Astrocyte of the hippocampus (primary cell): ENCODE measurements at regions not wholly inside any gene's neighbourhood (a gene's known extent, or its start where the extent isn't known, plus 50 kb on each side); places are given as distances from the start of the nearest gene placed in this dataset.
A peak's percentile ranks its signal among the peaks of the same experiment; 100 is the strongest.

Experiments used
- DNase-seq: peaks from one replicate; pipeline ENCODE4 v3.0.0; 2011; ENCODE audit warnings: low read depth, low spot score

- DNase-seq = no peak
Measured at GRCh38 chr1:86229405-86229975, 72.9 kb upstream of the COL24A1 start.

DNA sequence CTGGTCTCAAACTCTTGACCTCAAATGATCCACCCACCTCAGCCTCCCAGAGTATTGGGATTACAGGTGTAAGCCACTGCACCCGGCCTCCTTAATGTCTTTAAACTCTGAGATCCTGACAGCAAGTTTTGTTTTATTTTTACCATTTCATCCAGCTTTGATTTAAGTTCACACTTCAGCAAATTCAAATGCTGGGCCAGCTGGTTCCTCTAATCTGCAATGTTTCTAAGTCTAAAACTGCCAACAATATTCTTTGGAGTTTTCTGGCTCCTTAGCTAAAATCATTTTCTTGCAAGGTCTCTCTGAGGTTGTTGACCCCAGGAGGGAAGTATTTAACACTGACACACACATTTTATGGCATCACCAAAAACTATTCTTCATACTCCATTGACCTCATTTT lies 72.0 kb upstream of the COL24A1 start:
- no peak for DNase-seq

GRCh38 chr1:86227026-86227425 lies 70.5 kb upstream of the COL24A1 start:
- peak; percentile 70 for DNase-seq

DNA sequence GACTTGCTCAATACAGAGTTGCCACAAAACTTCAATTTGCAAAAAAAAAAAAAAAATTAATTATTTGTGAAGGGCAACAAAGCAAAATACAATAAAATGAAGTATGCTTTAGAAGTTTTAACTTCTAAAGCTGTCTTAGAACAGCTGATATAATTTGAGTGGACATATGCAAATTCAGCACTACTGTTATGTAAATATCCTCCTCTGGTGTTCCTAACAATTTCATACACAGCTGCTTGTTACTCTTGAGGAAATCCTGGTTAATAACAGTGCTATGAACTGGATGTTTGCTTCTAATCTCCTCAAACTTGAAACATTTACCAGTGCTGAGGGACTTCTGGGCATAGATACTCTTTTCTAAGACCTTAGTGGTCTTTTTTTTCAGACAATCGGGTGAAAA lies 69.6 kb upstream of the COL24A1 start:
- DNase-seq = no peak

- DNase-seq = no peak
Measured at GRCh38 chr1:86224651-86225310, 68.2 kb upstream of the COL24A1 start.

- DNase-seq = no peak
Measured at GRCh38 chr1:86218859-86219258, 62.3 kb upstream of the COL24A1 start.

DNA sequence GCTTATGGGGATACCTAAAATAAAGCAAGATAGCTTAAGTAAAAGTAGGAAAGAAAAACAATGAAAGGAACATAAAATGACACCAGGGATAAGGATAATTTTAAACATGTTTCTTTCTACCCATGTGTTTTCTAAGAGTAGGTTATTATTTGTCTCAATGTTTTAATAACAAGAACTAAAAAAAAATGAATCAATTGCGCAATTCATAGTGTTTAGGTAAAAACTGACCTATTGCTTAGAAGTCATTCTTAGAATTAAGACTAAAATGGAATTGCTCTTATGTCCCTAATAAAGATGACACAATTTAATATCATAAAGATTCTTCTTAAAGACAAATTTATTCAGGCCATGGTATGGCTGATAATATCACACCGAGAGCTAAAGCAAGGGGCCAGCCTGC lies 58.0 kb upstream of the COL24A1 start:
- no peak for DNase-seq

DNA sequence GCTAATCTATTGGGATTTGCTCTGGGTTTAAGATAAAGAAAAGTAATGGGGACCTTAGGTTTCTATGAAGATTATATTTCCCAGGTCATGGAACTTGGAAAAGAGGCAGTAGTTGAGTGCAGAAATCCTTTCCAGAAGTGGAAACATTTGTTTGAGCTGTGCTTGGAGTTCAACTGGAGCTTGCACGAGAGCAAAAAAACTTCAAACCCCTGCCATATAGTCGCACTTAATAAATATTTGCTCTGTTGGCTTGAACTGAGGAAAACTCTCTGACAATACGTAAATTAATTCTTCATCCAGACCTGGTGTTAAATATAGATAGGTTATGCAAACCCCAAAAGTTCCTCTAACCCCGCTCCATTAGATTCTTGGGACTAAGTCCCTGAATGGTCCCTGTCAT lies 52.8 kb upstream of the COL24A1 start:
- DNase-seq = no peak

DNA sequence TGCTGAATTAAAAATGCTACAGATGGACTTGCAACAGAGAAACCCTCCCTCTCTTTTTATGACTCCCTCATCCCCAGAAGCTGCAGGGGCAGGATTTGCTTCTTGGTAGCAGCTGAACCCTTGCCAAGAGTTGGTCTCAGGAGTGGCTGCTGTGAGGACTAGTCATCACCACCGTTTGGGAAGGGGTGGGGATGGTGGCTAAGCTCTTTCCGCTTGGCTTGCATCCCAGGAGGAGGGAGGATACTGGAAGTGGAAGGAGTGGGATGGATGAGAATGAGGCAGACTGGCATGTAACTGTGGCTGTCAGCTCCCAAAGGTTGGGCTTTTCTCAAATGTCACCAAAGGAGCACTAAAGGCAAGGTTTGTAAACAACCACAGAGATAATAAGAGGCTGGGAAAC lies 50.8 kb upstream of the COL24A1 start:
- DNase-seq = peak; percentile 95
